H9 (cell line): ENCODE measurements at regions not wholly inside any gene's neighbourhood (a gene's known extent, or its start where the extent isn't known, plus 50 kb on each side); places are given as distances from the start of the nearest gene placed in this dataset.
"Not testable (repeated sequence)": the region's sequence is repeated elsewhere in the genome, so short reads cannot be mapped to it uniquely, and the experiment has no call there.

ENCODE experiments used
- DNase-seq: peaks from one replicate; pipeline ENCODE4 v3.0.0-alpha.2; 2017
- H2AFZ ChIP-seq: one replicate; pipeline ENCODE4 v1.6.1; 2013; ENCODE audit warnings: mild to moderate bottlenecking, low read length, control low read depth, moderate library complexity
- H2AK5ac ChIP-seq: 2 replicates; pipeline ENCODE4 v1.6.1; 2013; ENCODE audit warnings: low read length, control low read depth, mixed read lengths; ENCODE audit not compliant: insufficient read length
- H2BK120ac ChIP-seq: one replicate; pipeline ENCODE4 v1.6.1; 2013; ENCODE audit warnings: low read depth, mild to moderate bottlenecking, low read length, control low read depth, inconsistent platforms; ENCODE audit not compliant: poor library complexity, severe bottlenecking
- H2BK12ac ChIP-seq: 2 replicates; pipeline ENCODE4 v1.6.1; 2013; ENCODE audit warnings: low read length, control low read depth, mixed read lengths, low read depth; ENCODE audit not compliant: insufficient read length
- H2BK15ac ChIP-seq: 2 replicates; pipeline ENCODE4 v1.6.1; 2013; ENCODE audit warnings: low read depth, low read length, control low read depth
- H2BK20ac ChIP-seq: one replicate; pipeline ENCODE4 v1.6.1; 2013; ENCODE audit warnings: low read depth, mild to moderate bottlenecking, low read length, control low read depth, inconsistent platforms; ENCODE audit not compliant: poor library complexity, severe bottlenecking
- H2BK5ac ChIP-seq: 2 replicates; pipeline ENCODE4 v1.6.1; 2013; ENCODE audit warnings: low read length, control low read depth, mixed read lengths; ENCODE audit not compliant: insufficient read length
- H3K14ac ChIP-seq: 2 replicates; pipeline ENCODE4 v1.6.1; 2013; ENCODE audit warnings: low read length, control low read depth; ENCODE audit not compliant: insufficient read depth
- H3K18ac ChIP-seq: 2 replicates; pipeline ENCODE4 v1.6.1; 2013; ENCODE audit warnings: low read depth, mild to moderate bottlenecking, mixed read lengths, low read length, control low read depth; ENCODE audit not compliant: insufficient read length
- H3K23ac ChIP-seq: 2 replicates; pipeline ENCODE4 v1.6.1; 2013; ENCODE audit warnings: low read length, control low read depth, mixed read lengths, low read depth; ENCODE audit not compliant: insufficient read length
- H3K23me2 ChIP-seq: 2 replicates; pipeline ENCODE4 v1.6.1; 2013; ENCODE audit warnings: low read depth, mild to moderate bottlenecking, mixed read lengths, low read length, control low read depth; ENCODE audit not compliant: insufficient read length, poor library complexity, severe bottlenecking
- H3K27ac ChIP-seq: 2 replicates; pipeline ENCODE4 v1.5.1; 2013; ENCODE audit warnings: low read length, control low read depth, mixed read lengths, low read depth; ENCODE audit not compliant: insufficient read length
- H3K27me3 ChIP-seq: 2 replicates; pipeline ENCODE4 v1.6.1; 2013; ENCODE audit warnings: low read length, control low read depth, inconsistent platforms; ENCODE audit not compliant: insufficient read depth
- H3K4ac ChIP-seq: 2 replicates; pipeline ENCODE4 v1.6.1; 2013; ENCODE audit warnings: low read depth, mild to moderate bottlenecking, control low read depth, inconsistent platforms, low read length, moderate library complexity
- H3K4me1 ChIP-seq: 2 replicates; pipeline ENCODE4 v1.6.1; 2013; ENCODE audit warnings: low read length, control low read depth, inconsistent platforms; ENCODE audit not compliant: insufficient read depth
- H3K4me2 ChIP-seq: 2 replicates; pipeline ENCODE4 v1.6.1; 2013; ENCODE audit warnings: low read length, control low read depth, mixed read lengths; ENCODE audit not compliant: insufficient read length, insufficient read depth
- H3K56ac ChIP-seq: 2 replicates; pipeline ENCODE4 v1.6.1; 2013; ENCODE audit warnings: low read depth, mild to moderate bottlenecking, mixed read lengths, low read length, control low read depth; ENCODE audit not compliant: insufficient read length
- H3K79me1 ChIP-seq: 2 replicates; pipeline ENCODE4 v1.6.1; 2013; ENCODE audit warnings: low read depth, mild to moderate bottlenecking, moderate library complexity, low read length, control low read depth, inconsistent platforms; ENCODE audit not compliant: insufficient read depth, poor library complexity, severe bottlenecking
- H3K79me2 ChIP-seq: 2 replicates; pipeline ENCODE4 v1.6.1; 2013; ENCODE audit warnings: low read length, control low read depth, inconsistent platforms; ENCODE audit not compliant: insufficient read depth
- H3K9ac ChIP-seq: 2 replicates; pipeline ENCODE4 v1.6.1; 2013; ENCODE audit warnings: low read length, control low read depth, mixed read lengths; ENCODE audit not compliant: insufficient read length; ENCODE audit errors: extremely low read depth
- H3K9me3 ChIP-seq: one replicate; pipeline ENCODE4 v1.6.1; 2013; ENCODE audit warnings: low read depth, low read length, inconsistent platforms; ENCODE audit not compliant: control insufficient read depth
- H3T11ph ChIP-seq: one replicate; pipeline ENCODE4 v1.6.1; 2013; ENCODE audit warnings: mild to moderate bottlenecking, low read length, control low read depth, inconsistent platforms
- H4K20me1 ChIP-seq: one replicate; pipeline ENCODE4 v1.6.1; 2013; ENCODE audit not compliant: control insufficient read depth, insufficient read length, insufficient read depth
- H4K5ac ChIP-seq: 2 replicates; pipeline ENCODE4 v1.6.1; 2013; ENCODE audit warnings: low read depth, mild to moderate bottlenecking, mixed read lengths, low read length, control low read depth; ENCODE audit not compliant: insufficient read length
- H4K8ac ChIP-seq: replicated peaks from 2 replicates; pipeline ENCODE4 v1.6.1; 2013; ENCODE audit warnings: low read length, control low read depth, mixed read lengths, low read depth; ENCODE audit not compliant: insufficient read length
- H4K91ac ChIP-seq: 2 replicates; pipeline ENCODE4 v1.6.1; 2013; ENCODE audit warnings: low read depth, mild to moderate bottlenecking, moderate library complexity, mixed read lengths, low read length, control low read depth; ENCODE audit not compliant: insufficient read length
- H3K27ac Mint-ChIP-seq, 3 experiments: 2 replicates in 2 of 3; 3 replicates in 1 of 3; pipeline ENCODE4 v1.8.0; 2020 to 2021; ENCODE audit warnings: mixed read lengths in 3 of 3, mild to moderate bottlenecking in 1 of 3, moderate library complexity in 1 of 3
- H3K27me3 Mint-ChIP-seq: 2 replicates; pipeline ENCODE4 v1.8.0; 2021; ENCODE audit warnings: low read depth, mild to moderate bottlenecking, moderate library complexity, mixed read lengths
- H3K36me3 Mint-ChIP-seq, 3 experiments: 2 replicates in 2 of 3; 3 replicates in 1 of 3; pipeline ENCODE4 v1.8.0; 2020 to 2021; ENCODE audit warnings: low read depth in 3 of 3, mixed read lengths in 3 of 3; ENCODE audit not compliant: insufficient read depth in 1 of 3
- H3K4me1 Mint-ChIP-seq, 2 experiments: 2 replicates each; pipeline ENCODE4 v1.8.0; 2020; ENCODE audit warnings: mixed read lengths in 2 of 2
- H3K4me3 Mint-ChIP-seq, 2 experiments: 2 replicates in 1 of 2; 3 replicates in 1 of 2; pipeline ENCODE4 v1.8.0; 2020 to 2021; ENCODE audit warnings: mild to moderate bottlenecking in 2 of 2, mixed read lengths in 2 of 2, moderate library complexity in 1 of 2
- H3K9me3 Mint-ChIP-seq, 2 experiments: 2 replicates in 1 of 2; 3 replicates in 1 of 2; pipeline ENCODE4 v1.8.0; 2020; ENCODE audit warnings: mild to moderate bottlenecking in 2 of 2, mixed read lengths in 2 of 2, moderate library complexity in 1 of 2
- WGBS: extraction: QIAGEN DNeasy Blood & Tissue Kit; methylation state at CpG from one replicate; pipeline ENCODE4 v1.1.7; 2013; ENCODE audit warnings: missing lambda C conversion rate, low lambda C conversion rate, mixed read lengths; ENCODE audit not compliant: insufficient read length; ENCODE audit errors: extremely low coverage; 5-methylcytosine and 5-hydroxymethylcytosine counted together

- H2BK15ac ChIP-seq, H3K23me2 ChIP-seq, H3K36me3 Mint-ChIP-seq, H4K5ac ChIP-seq, H2AK5ac ChIP-seq, H2BK5ac ChIP-seq, H3K4me1 ChIP-seq, H3K4ac ChIP-seq, H4K20me1 ChIP-seq, H3T11ph ChIP-seq, H3K9ac ChIP-seq, H2BK120ac ChIP-seq, H4K91ac ChIP-seq, H3K27me3 Mint-ChIP-seq, H3K79me2 ChIP-seq, H3K23ac ChIP-seq, H3K14ac ChIP-seq, H3K56ac ChIP-seq, DNase-seq, H3K27ac ChIP-seq, H3K27me3 ChIP-seq, H2BK12ac ChIP-seq, H3K4me3 Mint-ChIP-seq, H3K18ac ChIP-seq, H3K4me2 ChIP-seq, H3K9me3 ChIP-seq, H2BK20ac ChIP-seq, H3K27ac Mint-ChIP-seq, H4K8ac ChIP-seq, H2AFZ ChIP-seq, H3K9me3 Mint-ChIP-seq, H3K79me1 ChIP-seq: not testable (repeated sequence)
- H3K4me1 Mint-ChIP-seq = peaks cover 17 to 23% of the 10 kb centered on the region in 2 experiments
- WGBS = no CpG with 5 or more reads among the region's 12 CpGs
Observed at GRCh38 chr16:29152544-29153031, 167.7 kb downstream of the LAT start.
